ENCODE measurements at regions not wholly inside any gene's neighbourhood (a gene's known extent, or its start where the extent isn't known, plus 50 kb on each side); places are given as distances from the start of the nearest gene placed in this dataset.
"Not testable (repeated sequence)": the region's sequence is repeated elsewhere in the genome, so short reads cannot be mapped to it uniquely, and the experiment has no call there.

- not testable (repeated sequence) for H3K27ac ChIP-seq
Observed at GRCh38 chr22:12541412-12542170, 2986.4 kb upstream of the OR11H1 start.

- not testable (repeated sequence) for H3K27ac ChIP-seq
Observed at GRCh38 chr22:12553366-12553765, 2974.6 kb upstream of the OR11H1 start.

GRCh38 chr22:12554648-12555192 is 2973.3 kb upstream of the OR11H1 start:
- not testable (repeated sequence) for H3K27ac ChIP-seq

GRCh38 chr22:12571500-12571899 is 2956.5 kb upstream of the OR11H1 start:
- H3K27ac ChIP-seq, result not testable (repeated sequence)

- peak; percentile 58 for TF ChIP-seq CTCF (conservative IDR thresholded peaks at IDR 0.05)
- not testable (repeated sequence) for H3K27ac ChIP-seq
Observed at GRCh38 chr22:12579655-12580054, 2948.3 kb upstream of the OR11H1 start.

GRCh38 chr22:12584457-12584856 is 2943.5 kb upstream of the OR11H1 start:
- H3K27ac ChIP-seq, result not testable (repeated sequence)

GRCh38 chr22:12584874-12585273 is 2943.1 kb upstream of the OR11H1 start:
- H3K27ac ChIP-seq, result not testable (repeated sequence)

- not testable (repeated sequence) for H3K27ac ChIP-seq
Observed at GRCh38 chr22:12595724-12596123, 2932.3 kb upstream of the OR11H1 start.

- H3K27ac ChIP-seq, result not testable (repeated sequence)
Observed at GRCh38 chr22:12597778-12598177, 2930.2 kb upstream of the OR11H1 start.

- H3K27ac ChIP-seq, result peak overlapping the region; percentile 72
Observed at GRCh38 chr22:12601510-12601869, 2926.5 kb upstream of the OR11H1 start.

GRCh38 chr22:12601870-12602779 is 2925.9 kb upstream of the OR11H1 start:
- peak overlapping the region; percentile 72 for H3K27ac ChIP-seq
- TF ChIP-seq CTCF (conservative IDR thresholded peaks at IDR 0.05), result no peak
- peak; percentile 65 for TF ChIP-seq ZFX (IDR thresholded peaks at IDR 0.05)

- not testable (repeated sequence) for H3K27ac ChIP-seq
Observed at GRCh38 chr22:12603399-12603798, 2924.6 kb upstream of the OR11H1 start.

- H3K27ac ChIP-seq, result not testable (repeated sequence)
Observed at GRCh38 chr22:12603833-12604232, 2924.2 kb upstream of the OR11H1 start.

- not testable (repeated sequence) for H3K27ac ChIP-seq
Observed at GRCh38 chr22:12608454-12608853, 2919.5 kb upstream of the OR11H1 start.

All from C4-2B (cell line).